ENCODE measurements at regions not wholly inside any gene's neighbourhood (a gene's known extent, or its start where the extent isn't known, plus 50 kb on each side); places are given as distances from the start of the nearest gene placed in this dataset.
A peak's percentile ranks its signal among the peaks of the same experiment; 100 is the strongest.

- TF ChIP-seq ZBTB7A (IDR thresholded peaks at IDR 0.05; ENCODE audit: borderline replicate concordance, control insufficient read depth, low read depth, low read length): peak; percentile 36; the same call in 1 of the 2 replicates
- 0 out of 2 replicates have a peak, but pooled peaks have one; percentile 29 for TF ChIP-seq CREM (IDR thresholded peaks at IDR 0.05; ENCODE audit: low read depth)
- peak; percentile 81 for TF ChIP-seq L3MBTL2 (IDR thresholded peaks at IDR 0.05)
- TF ChIP-seq, protein P1, sequence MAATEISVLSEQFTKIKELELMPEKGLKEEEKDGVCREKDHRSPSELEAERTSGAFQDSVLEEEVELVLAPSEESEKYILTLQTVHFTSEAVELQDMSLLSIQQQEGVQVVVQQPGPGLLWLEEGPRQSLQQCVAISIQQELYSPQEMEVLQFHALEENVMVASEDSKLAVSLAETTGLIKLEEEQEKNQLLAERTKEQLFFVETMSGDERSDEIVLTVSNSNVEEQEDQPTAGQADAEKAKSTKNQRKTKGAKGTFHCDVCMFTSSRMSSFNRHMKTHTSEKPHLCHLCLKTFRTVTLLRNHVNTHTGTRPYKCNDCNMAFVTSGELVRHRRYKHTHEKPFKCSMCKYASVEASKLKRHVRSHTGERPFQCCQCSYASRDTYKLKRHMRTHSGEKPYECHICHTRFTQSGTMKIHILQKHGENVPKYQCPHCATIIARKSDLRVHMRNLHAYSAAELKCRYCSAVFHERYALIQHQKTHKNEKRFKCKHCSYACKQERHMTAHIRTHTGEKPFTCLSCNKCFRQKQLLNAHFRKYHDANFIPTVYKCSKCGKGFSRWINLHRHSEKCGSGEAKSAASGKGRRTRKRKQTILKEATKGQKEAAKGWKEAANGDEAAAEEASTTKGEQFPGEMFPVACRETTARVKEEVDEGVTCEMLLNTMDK (IDR thresholded peaks at IDR 0.05; ENCODE audit: borderline replicate concordance, insufficient read depth, low read depth, low read length, poor library complexity, severe bottlenecking): peak; percentile 89
- TF ChIP-seq SMAD2 (IDR thresholded peaks at IDR 0.05; ENCODE audit: low read depth, low read length): no peak
- TF ChIP-seq MITF (IDR thresholded peaks at IDR 0.05): 0 out of 2 replicates have a peak, but pooled peaks have one; percentile 31
- TF ChIP-seq, protein P2, sequence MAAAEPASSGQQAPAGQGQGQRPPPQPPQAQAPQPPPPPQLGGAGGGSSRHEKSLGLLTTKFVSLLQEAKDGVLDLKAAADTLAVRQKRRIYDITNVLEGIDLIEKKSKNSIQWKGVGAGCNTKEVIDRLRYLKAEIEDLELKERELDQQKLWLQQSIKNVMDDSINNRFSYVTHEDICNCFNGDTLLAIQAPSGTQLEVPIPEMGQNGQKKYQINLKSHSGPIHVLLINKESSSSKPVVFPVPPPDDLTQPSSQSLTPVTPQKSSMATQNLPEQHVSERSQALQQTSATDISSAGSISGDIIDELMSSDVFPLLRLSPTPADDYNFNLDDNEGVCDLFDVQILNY (CRISPR knock-in tag; IDR thresholded peaks at IDR 0.05): peak; percentile 46; the same call in 1 of the 2 replicates
- TF ChIP-seq YY1 (IDR thresholded peaks at IDR 0.05; ENCODE audit: borderline replicate concordance in 1 of 3, control insufficient read depth in 1 of 3, extremely low read depth in 1 of 3, insufficient read depth in 3 of 3, insufficient read length in 1 of 3, insufficient replicate concordance in 2 of 3, low read depth in 1 of 3, low read length in 2 of 3): peak in 1 of 3 experiments; percentile 43
- peak; percentile 42 to 52 for TF ChIP-seq RAD21 (CRISPR knock-in tag; conservative IDR thresholded peaks at IDR 0.05 in 1 of 2, IDR thresholded peaks at IDR 0.05 in 1 of 2)
- peak; percentile 82 for TF ChIP-seq BHLHE40 (IDR thresholded peaks at IDR 0.05; ENCODE audit: low read length)
- TF ChIP-seq E2F3 (CRISPR knock-in tag; IDR thresholded peaks at IDR 0.05): 0 out of 2 replicates have a peak, but pooled peaks have one; percentile 50
- peak; percentile 63; the same call in 1 of the 2 replicates for TF ChIP-seq MAX (CRISPR knock-in tag; IDR thresholded peaks at IDR 0.05)
- peak; percentile 75 for TF ChIP-seq RBFOX2 (IDR thresholded peaks at IDR 0.05; ENCODE audit: low read depth, low read length)
- TF ChIP-seq NCOR1 (IDR thresholded peaks at IDR 0.05): no peak
- TF ChIP-seq RCOR1 (IDR thresholded peaks at IDR 0.05; ENCODE audit: borderline replicate concordance in 1 of 2, low read depth in 2 of 2, low read length in 2 of 2): peak in 1 of 2 experiments; percentile 43; a peak in 1 of 4 replicates
- peak; percentile 12; the same call in 1 of the 2 replicates for TF ChIP-seq CTBP1 (IDR thresholded peaks at IDR 0.05; ENCODE audit: borderline replicate concordance)
- TF ChIP-seq, protein P3, sequence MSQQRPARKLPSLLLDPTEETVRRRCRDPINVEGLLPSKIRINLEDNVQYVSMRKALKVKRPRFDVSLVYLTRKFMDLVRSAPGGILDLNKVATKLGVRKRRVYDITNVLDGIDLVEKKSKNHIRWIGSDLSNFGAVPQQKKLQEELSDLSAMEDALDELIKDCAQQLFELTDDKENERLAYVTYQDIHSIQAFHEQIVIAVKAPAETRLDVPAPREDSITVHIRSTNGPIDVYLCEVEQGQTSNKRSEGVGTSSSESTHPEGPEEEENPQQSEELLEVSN (IDR thresholded peaks at IDR 0.05; ENCODE audit: borderline replicate concordance in 1 of 2, extremely low read depth in 1 of 2, insufficient read depth in 1 of 2, insufficient read length in 1 of 2, low read depth in 1 of 2, low read length in 1 of 2, poor library complexity in 1 of 2, severe bottlenecking in 1 of 2): peak; percentile 60 to 91
- TF ChIP-seq ETS1 (conservative IDR thresholded peaks at IDR 0.05; ENCODE audit: control insufficient read depth, low read depth, low read length): 0 out of 2 replicates have a peak, but pooled peaks have one; percentile 50
Observed at GRCh38 chr1:50333595-50333974, 89.7 kb downstream of the DMRTA2 start (continued).
